ENCODE measurements at regions not wholly inside any gene's neighbourhood (a gene's known extent, or its start where the extent isn't known, plus 50 kb on each side); places are given as distances from the start of the nearest gene placed in this dataset.
"Not testable (repeated sequence)": the region's sequence is repeated elsewhere in the genome, so short reads cannot be mapped to it uniquely, and the experiment has no call there.

DNA sequence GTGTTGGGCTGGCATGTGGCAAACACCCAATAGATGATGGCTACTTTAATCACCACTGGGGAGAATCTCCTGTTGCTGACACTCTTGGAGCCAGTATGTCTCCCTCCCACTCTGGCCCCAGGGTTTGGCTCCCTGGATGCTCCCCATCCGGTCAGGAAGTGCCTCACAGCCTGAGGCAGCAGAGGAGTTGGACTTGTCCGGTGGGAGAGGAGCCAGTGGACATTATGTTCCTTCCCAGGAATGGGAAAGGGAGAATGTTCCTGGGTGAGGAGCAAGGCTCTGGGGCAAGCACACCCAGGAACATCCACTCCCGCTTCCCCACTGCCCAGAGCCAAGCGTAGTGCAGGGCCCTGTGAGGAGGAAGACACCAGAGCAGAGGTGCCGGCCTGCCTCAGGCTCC, 84.6 kb upstream of the NAV2 start:
- FAIRE-seq = no peak
- no peak for DNase-seq (ENCODE audit: insufficient read length, low spot score)

DNA sequence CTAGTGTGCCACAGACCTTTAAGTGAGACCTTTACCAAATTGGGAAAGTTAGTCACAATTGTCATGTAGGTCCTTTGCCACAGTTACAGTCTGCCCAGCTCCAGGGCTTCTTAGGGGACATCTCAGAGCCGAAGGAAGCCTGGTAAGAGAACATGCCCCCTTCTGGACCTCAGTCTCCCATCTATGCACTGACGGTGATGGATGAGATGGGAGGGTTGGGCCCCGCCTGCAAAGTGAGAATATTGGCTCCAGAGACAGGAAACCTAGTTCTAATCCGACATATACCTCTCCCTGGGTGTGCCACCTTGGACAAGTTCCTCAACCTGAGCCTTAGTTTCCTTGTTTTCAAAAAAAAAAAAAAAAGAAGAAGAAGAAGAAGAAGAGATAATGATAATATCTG, 85.1 kb upstream of the NAV2 start:
- DNase-seq (ENCODE audit: insufficient read length, low spot score) (no peak), FAIRE-seq (no peak)

DNA sequence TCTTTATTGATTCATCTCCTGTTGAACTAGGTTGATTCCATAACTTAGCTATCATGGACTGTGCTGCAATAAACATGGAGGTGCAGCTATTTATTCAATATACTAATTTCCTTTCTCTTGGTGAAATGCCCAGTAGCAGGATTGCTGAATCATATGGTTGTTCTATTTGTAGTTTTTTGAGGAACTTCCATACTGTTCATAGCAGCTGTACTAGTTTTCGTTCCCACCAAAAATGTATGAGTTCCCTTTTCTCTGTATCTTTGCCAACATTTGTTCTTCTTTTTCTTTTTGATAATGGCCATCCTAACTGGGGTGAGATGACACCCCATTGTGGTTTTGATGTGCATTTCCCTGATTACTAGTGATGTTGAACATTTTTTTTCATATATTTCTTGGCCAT, 87.2 kb upstream of the NAV2 start:
- FAIRE-seq (no peak), DNase-seq (ENCODE audit: insufficient read length, low spot score) (no peak)

DNA sequence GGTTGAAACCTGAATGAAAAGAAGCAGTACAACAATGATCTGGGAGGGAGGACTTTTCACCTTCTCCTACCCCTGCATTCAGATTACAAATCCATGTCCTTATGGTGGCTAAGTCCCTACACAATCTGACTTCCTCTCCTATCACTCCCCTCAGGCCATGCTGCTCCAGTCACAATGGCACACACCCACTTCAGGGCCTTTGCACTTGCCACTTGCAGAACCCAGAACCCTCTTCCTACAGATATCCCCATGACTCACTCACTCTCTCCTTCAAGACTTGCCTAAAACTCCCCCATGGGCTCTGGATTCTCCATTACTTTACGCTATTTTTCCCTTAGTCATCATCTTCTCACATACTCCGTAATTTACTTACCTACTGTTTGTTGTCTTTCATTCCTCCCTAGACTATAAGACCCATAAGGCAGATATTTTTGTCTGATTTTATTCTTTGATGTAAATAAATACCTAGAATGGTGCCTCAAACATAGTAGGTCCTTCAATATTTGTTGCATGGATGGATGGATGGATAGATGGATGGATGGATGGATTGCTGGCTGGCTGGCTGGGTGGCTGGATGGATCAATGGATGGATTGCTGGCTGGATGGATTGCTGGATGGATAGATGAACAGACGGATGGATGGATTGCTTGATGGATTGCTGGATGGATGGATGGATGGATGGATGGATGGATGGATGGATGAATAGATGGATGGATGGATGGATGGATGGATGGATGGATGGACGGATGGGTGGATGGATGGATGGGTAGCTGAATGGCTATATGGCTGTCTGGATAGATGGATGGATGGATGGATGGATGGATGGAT, 94.7 kb upstream of the NAV2 start:
- FAIRE-seq (no peak), DNase-seq (ENCODE audit: insufficient read length, low spot score) (no peak)

DNA sequence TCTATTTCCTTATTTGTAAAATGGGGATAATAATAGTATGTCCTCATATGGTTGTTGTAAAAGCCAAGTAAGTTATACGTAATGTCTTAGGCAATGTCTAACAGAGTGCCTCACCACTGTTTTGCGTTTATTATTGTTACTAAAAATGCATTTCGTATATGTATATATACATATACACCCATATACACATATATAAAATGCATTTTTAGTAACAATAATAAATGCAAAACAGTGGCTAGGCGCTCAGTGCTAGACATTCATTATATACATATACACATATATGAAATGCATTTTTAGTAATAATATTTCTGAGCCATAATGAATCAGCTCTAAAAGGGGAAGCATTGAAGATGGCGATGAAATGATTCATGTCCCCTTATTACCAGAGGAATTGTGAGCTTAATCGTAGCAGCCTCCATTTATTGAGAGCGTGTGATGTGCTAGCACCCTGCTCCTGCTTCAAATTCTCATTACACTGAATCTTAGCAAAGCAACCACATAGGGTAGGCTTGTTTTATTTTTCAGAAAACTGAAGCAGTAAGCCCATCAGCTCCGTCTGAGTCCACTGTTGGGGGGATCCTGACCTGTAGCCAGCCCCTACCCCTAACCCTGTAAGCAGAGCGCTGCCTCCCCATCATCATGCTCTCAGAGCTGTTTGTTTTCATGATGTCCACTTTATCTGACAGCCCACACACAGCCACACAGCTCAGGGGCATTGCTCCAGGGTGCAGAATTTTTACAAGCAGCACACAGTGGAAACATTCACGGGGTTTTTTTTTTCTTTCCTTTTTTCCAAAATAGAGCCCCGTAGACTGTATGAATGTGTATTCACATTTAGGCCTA, 97.1 kb upstream of the NAV2 start:
- no peak for FAIRE-seq
- no peak for DNase-seq (ENCODE audit: insufficient read length, low spot score)

DNA sequence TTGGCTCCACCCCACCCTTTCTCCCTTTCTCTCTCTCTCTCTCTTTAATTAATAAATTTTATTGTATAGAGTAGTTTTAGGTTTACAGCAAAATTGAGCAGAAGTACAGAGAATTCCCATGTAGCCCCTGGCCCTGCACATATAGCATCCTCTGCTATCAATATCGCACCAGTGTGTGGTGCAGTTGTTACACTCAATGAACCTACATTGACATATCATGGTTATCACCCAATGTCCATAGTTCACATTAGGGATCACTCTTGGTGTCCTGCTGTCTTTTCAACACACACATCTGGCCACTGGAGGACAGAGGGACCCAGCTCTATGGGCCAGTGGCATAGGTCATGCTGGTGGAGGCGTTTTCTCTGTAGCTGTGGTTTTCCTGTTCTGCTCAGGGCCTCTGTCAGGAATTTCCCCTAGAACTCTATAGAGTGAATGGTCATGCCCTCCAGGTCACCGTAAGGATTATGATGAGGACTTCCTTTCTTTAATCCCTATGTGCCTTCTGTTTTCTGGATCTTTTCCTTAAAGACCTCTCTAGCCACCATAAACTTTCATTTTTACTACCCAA, 98.2 kb upstream of the NAV2 start:
- DNase-seq (ENCODE audit: insufficient read length, low spot score) (no peak), FAIRE-seq (no peak)

DNA sequence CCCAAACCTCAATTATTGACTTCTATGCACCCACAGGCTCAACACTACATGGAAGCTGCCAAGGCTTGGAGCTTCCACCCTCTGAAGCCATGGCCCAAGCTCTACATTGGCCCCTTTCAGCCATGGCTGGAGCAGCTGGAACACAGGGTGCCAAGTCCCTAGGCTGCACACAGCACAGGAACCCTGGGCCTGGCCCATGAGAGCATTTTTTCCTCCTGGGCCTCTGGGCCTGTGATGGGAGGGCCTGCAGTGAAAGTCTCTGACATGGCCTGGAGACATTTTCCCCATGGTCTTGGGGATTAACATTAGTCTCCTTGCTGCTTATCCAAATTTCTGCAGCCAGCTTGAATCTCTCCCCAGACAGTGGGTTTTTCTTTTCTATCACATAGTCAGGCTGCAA, 100.6 kb upstream of the NAV2 start:
- not testable (repeated sequence) for DNase-seq (ENCODE audit: insufficient read length, low spot score); FAIRE-seq

DNA sequence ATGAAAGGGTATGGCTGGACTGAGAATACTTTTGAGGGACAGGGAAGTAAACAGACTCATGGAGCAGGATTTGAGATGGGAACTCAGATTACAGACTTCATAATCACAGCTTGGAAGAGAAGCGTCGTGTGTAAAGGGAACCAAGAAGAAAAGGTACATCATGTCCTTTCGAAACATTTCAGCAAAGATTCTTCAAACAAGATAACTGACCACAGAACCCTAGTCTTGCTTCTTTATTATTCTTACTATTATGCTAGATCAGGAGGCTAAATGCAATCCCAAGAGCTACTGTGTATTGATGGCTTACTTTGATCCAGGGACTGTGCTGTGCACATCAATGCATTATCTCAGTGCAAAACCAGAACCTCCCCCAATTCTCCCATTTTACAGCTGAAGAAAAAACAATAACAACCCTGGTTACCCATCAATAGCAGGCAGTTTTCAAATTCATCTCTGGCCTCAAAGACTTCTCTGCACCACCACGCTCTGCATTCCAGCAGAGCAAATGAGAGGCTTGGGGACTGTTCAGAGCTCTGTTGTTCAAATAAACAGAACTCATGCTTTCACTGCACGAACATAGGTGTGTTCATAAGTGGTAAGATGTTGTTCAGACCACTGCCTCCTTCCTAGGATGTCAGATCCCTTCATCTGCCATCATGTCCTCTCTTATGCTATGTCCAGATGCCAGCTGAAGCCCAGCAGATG, 104.8 kb upstream of the NAV2 start:
- FAIRE-seq (no peak), DNase-seq (ENCODE audit: insufficient read length, low spot score) (no peak)

DNA sequence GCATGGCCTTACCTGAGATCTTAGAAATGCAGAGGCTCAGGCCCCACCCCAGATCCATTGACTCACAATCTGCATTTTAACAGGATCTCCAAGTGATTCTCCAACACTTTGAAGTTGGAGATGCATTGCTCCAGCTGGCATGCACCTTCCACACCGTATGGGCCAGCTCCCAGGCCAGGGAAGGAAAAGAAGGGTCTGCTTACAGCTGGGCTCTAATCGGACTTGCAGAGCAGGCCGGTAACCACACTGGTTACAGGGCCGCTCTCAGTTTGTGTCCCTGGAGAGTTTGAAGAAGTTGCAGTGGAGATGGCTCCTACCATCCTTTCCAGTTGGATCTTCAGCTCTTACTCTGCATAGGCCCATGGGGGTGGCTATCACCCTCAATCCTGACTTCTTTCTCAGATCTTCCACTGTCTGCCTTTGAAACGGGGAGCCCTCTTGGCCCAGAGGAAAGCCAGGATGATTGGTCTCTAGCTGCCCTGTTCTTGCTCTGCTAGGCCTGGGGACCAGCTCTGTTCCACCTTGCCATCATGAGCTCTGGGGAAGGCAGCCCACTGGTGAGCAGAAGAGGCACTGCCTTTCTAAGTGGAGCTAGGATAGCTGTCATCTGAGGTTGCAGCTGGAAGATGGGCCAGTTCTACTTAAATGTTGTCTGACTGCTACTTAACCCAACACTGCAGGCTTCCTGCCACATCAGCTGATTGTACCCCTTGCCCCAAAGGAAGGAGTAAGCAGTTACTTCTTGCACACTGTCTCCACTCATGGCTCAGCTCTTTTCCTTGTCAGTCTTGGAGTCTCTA, 105.6 kb upstream of the NAV2 start:
- DNase-seq (ENCODE audit: insufficient read length, low spot score) = no peak
- FAIRE-seq = no peak

DNA sequence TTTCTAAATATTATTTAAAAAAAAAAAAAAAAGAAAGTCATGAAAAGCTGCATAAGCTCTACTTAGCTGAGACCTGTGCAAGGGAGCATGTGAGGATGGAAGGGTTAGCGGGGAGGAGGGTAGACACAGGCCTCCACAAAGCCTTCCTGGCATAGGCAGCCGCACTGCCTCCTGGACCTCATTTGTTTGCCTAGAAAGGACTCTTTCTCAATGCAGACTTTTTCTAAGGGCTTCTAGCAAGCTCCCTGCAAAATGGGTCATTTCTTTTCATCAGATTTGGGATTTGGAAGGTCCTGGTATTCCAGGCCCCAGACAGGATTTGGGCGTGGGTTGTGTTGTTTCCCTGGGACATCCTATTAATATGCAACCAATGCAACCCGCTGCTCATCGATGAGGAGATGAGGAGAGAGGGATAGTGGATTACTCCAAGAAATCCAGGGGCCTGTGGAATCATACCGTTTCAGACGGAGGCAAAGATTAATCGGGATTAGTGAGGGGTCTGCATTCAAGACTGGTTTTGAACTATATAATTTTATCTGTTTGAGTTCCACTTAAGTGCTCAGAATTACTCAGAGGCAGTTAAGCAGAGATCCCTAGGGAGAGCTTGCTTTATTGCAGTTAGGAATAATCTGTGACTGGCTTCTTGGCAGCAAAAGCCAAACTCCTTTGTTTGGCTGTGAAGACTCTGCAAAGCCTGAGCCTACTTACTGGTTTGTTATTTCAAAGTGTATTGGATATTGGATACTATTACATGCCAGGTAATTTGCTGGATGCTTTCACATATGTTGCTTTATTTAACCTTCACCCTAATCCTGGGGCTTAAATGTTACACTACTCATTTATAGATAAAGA, 106.9 kb upstream of the NAV2 start:
- DNase-seq (ENCODE audit: insufficient read length, low spot score) (no peak), FAIRE-seq (no peak)

DNA sequence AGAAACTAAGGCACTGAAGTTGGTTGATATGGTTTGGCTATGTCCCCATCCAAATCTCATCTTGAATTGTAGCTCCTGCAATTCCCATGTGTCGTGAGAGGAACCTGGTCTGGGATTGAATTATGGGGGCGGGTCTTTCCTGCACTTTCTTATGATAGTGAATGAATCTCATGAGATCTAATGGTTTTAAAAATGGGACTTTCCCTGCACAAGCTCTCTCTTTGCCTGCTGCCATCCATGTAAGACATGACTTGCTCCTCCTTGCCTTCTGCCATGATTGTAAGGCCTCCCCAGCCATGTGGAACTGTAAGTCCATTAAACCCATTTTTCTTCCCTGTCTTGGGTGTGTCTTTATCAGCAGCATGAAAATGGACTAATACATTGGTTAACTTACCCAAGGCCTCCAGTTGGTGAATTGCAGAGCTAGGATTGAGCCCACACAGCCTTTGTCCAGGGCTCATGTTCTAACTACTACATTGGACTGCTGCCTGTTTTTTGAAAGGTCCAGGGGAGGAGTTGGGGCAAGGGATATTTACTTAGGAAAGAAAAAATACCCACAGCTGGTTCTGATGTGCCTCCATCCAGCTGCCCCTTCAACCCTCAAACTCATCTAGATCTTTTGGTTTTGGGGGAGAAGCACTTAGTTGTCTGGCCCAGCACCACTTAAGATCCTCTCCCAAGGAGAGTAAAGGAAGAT, 107.8 kb upstream of the NAV2 start:
- DNase-seq (ENCODE audit: insufficient read length, low spot score) (no peak), FAIRE-seq (no peak)

DNA sequence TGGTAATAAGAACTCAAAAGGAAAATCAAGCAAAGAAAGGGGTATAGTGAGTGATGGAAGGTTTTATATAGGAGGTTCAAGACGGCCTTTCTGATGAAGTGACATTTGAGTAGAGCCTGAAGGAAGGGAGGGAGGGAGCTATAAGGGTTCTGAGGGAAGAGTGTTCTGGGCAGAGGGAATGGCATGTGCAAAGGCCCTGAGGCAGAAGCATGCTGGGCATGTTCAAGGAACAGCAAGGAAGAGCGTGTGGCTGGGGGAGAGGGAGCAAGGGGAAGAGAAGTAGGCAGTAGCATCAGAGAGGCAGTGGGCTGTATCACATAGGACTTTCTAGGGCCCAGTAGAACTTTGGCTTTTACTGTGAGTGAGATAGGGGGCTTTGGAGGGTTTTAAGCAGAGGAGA, 108.9 kb upstream of the NAV2 start:
- DNase-seq (ENCODE audit: insufficient read length, low spot score) = no peak
- no peak for FAIRE-seq

DNA sequence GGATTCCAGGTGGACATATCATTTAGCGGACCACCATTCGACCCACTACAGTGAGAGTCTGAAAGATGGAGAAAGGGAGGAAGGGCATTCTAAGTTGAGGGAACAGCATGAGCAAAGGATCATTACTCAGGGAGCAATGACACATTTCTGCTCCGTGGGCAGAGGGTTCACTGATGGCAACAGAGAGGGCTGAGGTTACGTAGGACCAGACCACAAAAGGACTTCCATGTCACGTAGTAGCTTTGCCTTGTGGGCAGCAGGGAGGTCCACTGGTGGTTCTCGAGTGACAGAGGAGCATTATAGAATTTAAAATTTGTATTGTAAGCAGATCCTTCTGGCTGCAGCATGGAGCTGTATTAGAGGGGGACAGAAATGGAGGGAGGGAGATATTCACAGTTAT, 109.7 kb upstream of the NAV2 start:
- FAIRE-seq (no peak), DNase-seq (ENCODE audit: insufficient read length, low spot score) (no peak)

DNA sequence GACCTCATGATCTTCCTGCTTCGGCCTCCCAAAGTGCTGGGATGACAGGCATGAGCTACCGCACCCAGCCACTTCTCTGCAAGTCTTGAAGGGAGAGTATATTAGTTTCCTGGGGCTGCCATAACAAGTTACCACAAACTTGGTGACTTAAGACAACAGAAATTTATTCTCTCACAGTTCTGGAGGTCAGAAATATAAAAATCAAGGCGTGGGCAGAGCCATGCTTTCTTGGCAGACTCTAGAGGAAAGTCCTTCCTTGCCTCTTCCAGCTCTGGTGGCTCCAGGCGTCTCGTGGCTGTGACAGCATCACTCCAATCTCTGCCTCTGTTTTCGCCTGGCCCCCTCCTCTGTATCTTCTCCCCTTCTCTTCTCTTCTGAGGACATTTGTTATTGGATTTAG, 110.2 kb upstream of the NAV2 start:
- DNase-seq (ENCODE audit: insufficient read length, low spot score) (no peak), FAIRE-seq (no peak)

DNA sequence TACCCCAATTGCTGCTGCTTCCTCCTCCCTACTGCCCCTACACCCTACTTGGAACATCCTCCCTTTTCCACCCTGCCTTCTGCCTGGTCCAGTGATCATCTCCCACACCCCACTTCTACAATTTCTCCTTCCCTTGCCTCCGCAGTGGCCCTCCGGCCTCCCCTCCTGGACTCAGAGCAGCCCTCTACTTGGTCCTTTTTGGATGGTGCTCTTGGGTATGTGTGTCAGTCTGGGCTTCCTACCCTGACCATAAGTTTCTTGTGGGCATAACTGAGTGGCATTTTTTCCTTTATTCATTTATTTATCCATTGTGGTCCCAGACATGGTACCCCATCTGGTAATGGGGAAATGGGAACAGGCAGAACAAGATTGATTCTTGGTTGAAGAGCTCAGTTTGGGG, 111.4 kb upstream of the NAV2 start:
- no peak for FAIRE-seq
- no peak for DNase-seq (ENCODE audit: insufficient read length, low spot score)

DNA sequence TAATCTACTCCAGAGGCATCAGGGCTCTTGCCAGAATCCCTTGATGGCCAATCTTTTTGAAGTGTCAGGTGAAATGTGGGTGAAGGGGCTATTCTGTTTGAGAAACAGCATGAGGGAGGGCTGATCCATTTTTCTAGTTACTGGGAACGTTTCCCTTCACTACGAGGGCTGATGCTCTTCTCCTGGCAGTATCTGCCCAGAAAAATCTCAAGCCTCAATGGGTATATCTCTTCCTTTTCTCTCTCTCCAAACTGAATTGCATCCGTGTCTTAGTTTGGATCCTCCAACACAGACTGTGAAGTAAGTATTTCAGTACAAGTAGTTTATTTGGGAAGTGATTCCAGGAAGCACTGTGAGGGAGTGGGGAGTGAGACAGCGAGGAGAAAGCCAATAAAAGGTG, 113.0 kb upstream of the NAV2 start:
- FAIRE-seq = no peak

DNA sequence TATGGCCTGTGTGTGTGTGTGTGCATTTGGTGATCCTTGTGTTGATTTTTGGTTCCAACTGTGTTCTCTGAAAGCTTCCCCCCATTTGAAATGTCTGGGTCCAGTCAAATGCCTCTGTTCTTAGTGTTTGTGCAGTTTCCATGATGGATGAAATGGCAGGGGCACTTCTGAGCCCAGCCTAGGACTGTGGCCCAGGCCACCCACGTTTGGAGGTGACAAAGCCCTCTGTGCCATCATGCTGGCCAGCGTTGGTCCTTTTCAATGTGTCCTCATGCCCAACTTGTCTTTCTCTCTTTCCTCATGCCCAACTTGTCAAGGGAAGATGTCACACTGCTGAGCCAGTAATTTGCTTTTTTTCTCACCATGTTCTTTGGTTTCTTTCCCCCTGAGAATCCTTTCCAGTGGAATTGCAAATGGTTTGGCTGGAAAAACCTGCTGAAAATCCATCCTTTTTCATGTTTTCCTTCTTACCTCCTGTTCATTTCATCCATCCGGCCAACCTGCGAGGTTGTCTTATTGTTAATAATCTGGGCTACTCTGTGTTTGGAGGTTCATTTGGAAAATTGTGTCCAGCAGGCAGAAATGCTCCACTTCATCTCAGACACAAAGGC, 113.7 kb upstream of the NAV2 start:
- FAIRE-seq (no peak), DNase-seq (ENCODE audit: insufficient read length, low spot score) (no peak)

More for the DNA sequence above, 113.0 kb upstream of the NAV2 start:
- DNase-seq (ENCODE audit: insufficient read length, low spot score) = no peak

DNA sequence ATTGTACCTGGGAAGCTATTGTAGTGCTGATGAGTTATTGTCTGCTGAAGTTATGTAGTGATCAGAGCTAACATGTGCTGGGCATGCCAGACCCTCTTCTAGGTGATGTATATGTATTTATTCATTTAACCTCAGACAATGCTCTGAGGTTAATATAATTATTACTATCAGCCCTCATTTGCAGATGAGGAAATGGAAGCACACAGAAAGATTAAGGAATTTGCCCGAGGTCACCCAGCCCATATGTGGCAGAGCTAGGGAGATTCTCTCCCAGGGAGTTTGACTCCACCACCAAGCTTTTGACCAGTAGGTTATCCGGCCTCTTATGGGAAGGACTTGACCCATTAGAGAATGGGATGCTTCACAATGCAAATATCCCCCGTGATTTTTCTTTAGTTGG, 114.2 kb upstream of the NAV2 start:
- FAIRE-seq (no peak), DNase-seq (ENCODE audit: insufficient read length, low spot score) (no peak)

All from GM19239 (cell line).